8988T (cell line): ENCODE measurements at regions not wholly inside any gene's neighbourhood (a gene's known extent, or its start where the extent isn't known, plus 50 kb on each side); places are given as distances from the start of the nearest gene placed in this dataset.

Source experiments
- DNase-seq: peaks from one replicate; pipeline ENCODE4 v3.0.0; 2011

GRCh38 chr2:136363470-136363869 lies 245.5 kb upstream of the CXCR4 start:
- no peak for DNase-seq

GRCh38 chr2:136362676-136363390 lies 244.9 kb upstream of the CXCR4 start:
- DNase-seq, result no peak

- DNase-seq, result no peak
Observed at GRCh38 chr2:136361521-136361920, 243.6 kb upstream of the CXCR4 start.

- DNase-seq, result no peak
Observed at GRCh38 chr2:136360790-136361189, 242.8 kb upstream of the CXCR4 start.

DNA sequence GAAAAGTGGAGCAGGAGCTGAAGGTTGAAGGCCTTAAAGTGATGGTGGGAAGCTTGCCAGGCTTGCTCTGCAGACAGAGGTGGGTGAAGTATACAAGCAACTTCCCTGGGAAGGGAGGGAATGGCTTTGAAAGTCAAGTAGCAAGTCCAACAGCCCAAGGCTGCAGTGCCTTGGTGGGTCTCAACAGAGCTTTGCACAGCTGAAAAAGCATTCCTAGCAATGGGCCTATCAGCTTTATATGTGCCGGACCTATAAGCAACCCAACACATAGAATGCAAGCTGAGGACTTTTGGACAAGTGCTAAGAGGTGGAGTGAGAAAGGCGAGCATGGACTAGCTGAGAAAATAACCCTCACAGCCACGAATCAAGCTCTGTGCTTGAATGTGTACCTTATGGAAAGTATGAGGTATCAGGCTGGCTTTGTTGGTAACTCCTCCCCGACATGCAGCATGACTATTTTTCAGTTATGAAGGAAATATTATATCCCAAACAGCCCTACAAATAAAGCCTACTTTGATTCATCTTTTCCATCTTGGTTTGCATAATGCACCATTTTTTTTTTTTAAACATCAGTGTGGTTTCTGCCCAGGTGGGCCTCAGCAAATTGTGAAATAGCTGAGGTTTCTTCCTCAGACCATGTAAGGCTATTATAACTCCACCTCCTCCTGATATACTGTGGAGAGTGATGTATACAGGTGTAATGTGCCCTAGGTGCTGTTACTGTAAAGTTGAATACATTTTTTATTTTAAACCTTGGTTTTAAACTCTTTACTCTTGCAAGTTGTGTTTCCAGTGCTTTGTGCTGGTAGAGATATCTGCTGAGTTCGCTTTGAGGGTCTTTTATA lies 241.4 kb upstream of the CXCR4 start:
- no peak for DNase-seq

- DNase-seq, result no peak
Observed at GRCh38 chr2:136358576-136358975, 240.6 kb upstream of the CXCR4 start.

- DNase-seq, result no peak
Observed at GRCh38 chr2:136357007-136357380, 239.0 kb upstream of the CXCR4 start.

GRCh38 chr2:136356125-136357006 lies 238.4 kb upstream of the CXCR4 start:
- no peak for DNase-seq

- DNase-seq, result no peak
Observed at GRCh38 chr2:136351684-136352083, 233.7 kb upstream of the CXCR4 start.

- no peak for DNase-seq
Observed at GRCh38 chr2:136347981-136348380, 230.0 kb upstream of the CXCR4 start.

- DNase-seq, result no peak
Observed at GRCh38 chr2:136344339-136344738, 226.4 kb upstream of the CXCR4 start.

- no peak for DNase-seq
Observed at GRCh38 chr2:136342138-136342537, 224.2 kb upstream of the CXCR4 start.

GRCh38 chr2:136334967-136335366 lies 217.0 kb upstream of the CXCR4 start:
- DNase-seq, result no peak

DNA sequence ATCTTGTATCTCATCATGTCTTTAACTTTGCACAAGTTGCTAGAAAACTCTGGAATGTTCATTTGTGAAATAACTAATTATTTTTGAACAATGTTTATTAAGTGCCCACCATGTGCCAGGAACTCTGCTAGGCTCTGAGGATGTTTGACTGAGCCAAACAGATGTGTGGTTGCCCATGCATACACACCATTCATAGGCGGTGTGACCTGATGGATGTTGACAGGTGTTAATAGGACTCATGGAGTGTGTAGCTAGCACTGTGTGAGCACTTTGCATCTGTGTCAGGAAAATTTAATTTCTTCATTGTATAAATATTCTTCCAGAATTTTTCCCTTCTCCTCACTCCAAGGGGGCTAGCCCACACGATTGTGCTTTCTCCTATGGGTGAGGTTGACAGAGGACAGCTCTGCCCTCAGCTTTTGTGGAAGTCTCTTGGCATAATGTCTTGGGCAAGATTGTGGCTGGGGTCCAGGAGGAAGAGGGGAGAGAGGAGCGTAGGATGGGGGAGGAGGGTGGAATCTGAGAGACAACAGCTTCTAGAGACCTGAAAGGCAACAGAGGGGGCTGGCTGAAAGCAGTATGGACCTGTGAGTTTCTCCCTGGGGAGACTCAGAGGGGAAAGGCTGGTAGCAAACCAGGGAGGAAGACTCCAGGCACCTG lies 214.6 kb upstream of the CXCR4 start:
- DNase-seq, result no peak

GRCh38 chr2:136331226-136331625 lies 213.3 kb upstream of the CXCR4 start:
- DNase-seq, result no peak

DNA sequence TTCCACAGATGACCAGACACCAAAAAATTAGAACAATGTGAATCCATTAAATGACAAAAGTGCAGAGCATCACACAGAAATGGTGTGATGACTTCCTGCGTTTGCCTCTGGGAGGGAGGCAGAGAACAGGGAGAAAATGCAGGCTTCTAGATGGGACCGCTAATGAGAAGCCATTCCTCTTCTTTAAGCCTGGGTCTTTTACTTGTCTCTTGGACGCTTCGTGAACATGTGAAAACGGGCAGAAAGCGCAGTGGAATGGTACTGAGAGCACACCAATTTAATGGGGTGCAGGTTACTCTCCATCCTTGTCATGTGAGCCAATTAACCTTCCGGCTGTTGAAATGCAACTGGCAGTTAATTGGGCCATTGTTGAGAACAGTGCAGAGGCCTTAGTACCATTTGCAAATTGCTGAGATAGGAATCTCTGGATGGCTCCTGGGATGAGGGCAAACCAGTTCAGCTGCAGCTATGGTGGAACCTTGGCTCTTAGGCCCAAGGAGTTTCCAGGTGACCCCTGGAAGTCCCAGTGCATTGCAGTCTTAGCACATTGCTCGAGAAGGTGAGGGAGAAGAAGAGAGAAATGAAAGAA lies 210.4 kb upstream of the CXCR4 start:
- no peak for DNase-seq

- no peak for DNase-seq
Observed at GRCh38 chr2:136327162-136327852, 209.4 kb upstream of the CXCR4 start.

- DNase-seq, result no peak
Observed at GRCh38 chr2:136325844-136326331, 207.9 kb upstream of the CXCR4 start.

DNA sequence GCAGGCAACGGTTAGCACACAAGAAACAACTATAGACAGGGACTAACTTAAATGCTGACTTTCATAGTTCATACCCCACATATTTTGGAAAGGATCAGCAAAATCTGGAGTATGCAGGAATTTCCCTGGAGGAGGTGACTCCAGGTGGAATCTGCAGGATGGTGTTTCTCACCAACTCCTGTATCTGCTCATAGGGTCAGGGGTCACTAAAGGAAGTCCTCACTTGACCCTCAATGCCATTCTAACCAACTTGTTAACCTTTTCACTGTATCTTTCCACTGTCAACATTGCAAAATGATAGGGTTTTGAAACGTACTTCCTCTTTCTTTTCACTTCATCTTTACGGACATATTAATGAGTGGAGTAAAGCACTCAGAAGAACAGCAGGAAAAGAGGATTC lies 207.0 kb upstream of the CXCR4 start:
- no peak for DNase-seq

DNA sequence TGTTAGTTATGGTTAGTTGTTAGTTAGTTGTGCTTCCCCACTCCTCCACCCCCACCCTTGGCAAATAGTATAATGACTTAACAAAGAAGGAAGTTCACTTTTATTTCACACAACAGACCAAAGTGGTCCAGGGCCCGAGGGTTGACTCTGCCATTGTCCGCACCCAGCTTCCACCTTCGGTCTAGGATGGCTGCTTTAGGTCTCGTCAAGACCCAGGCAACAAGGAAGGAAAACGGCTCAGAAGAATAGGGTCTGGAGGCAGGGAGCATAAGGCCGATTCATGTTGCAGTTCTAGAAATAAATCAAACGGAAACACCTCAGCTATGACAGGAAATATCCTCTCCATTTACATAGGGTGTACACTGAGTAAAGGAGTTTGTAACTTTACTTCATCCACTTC lies 206.0 kb upstream of the CXCR4 start:
- no peak for DNase-seq

DNA sequence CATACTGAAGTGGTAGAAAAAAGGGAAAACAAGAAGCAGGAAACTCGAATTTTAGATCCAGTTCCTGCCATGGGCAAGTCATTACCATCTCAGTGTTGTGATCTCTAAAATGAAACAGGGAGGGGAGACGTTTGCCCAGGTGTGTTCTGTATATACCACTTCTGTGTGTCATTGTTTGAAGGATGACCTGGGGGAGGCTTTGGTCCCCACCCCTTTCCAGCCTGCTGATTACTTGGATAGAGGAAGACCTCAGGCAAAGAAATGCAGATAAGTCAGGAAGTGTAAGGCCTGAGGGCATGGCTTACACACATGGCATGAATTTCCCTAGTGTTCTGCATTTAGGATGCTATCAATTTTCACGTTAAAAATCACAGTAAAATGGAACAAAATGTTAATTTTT lies 205.2 kb upstream of the CXCR4 start:
- DNase-seq, result no peak

DNA sequence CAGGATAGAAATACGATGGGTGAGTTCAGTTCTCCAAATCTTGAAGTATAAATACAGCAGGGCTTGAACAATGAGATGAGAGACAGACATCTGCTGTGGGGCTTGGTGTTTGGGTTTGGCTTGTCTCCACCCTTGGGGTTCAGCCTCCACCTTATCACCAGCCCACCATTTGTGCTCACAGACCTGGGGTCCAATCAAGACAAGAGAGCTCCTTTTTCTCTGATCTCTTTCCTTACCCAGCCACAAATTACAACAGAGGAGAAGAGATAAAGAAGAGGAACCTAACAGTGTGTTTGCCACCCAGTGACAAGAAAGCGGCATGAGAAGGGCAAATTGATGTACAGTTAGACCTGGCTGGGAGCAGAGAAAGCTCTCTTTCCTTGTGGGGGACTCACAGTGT lies 204.5 kb upstream of the CXCR4 start:
- no peak for DNase-seq
